ENCODE measurements at regions not wholly inside any gene's neighbourhood (a gene's known extent, or its start where the extent isn't known, plus 50 kb on each side); places are given as distances from the start of the nearest gene placed in this dataset.

DNA sequence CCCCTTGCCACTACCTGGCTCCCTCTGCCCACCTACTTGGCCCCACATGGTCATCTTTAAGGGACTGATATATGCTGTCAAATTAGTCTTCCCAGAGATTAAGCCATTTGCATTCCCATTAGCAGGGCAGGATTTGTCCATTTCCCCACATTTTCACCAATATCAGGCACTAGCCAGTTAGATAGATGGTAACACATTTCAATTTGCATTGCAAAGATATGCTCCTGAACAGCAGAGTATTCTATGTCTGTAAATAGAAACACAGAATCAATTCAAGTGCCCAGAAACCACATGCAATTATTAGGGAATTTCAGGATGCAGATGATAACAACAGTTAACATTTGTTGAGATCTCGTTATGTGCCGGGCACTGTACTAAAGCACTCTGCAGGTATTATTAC is 92.6 kb upstream of the IL12B start:
- FAIRE-seq = no peak

DNA sequence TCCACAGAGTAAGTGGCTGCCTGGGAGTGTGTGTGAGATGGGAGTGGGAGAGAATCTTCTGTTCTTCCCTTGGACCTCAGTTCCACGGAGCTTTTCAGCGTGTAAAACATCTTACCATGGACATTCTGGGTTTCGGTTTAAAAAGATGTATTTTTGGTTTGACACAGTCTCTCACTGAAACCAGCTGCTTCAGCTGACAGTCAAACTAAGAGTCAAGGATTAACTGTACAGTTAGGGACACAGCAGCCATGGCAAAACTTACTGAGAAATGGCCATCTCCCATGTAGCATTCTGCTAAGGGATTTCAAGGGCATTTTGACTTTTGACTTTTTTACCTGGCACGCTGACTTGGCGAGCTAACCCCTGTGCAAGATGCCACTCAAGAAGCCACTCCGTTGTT is 93.8 kb upstream of the IL12B start:
- no peak for FAIRE-seq

DNA sequence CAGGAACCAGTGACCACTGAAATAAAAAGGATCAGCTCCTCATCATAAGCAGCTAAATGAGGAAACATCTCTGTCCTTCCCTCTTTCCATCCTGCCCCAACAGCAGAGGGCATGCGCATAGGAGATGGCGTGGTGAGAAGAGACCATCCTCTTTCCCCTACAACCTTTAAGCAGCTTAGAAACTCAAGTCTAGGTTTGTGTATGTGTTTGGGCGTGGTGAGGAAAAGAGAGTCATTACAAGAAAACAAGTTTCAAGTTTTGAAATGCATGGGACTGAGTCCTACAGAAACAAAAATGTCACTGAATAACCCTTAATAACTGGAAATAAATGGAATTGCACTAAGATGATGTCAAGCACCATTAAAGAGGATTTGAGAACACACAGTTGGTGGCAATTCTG is 96.4 kb upstream of the IL12B start:
- no peak for FAIRE-seq

DNA sequence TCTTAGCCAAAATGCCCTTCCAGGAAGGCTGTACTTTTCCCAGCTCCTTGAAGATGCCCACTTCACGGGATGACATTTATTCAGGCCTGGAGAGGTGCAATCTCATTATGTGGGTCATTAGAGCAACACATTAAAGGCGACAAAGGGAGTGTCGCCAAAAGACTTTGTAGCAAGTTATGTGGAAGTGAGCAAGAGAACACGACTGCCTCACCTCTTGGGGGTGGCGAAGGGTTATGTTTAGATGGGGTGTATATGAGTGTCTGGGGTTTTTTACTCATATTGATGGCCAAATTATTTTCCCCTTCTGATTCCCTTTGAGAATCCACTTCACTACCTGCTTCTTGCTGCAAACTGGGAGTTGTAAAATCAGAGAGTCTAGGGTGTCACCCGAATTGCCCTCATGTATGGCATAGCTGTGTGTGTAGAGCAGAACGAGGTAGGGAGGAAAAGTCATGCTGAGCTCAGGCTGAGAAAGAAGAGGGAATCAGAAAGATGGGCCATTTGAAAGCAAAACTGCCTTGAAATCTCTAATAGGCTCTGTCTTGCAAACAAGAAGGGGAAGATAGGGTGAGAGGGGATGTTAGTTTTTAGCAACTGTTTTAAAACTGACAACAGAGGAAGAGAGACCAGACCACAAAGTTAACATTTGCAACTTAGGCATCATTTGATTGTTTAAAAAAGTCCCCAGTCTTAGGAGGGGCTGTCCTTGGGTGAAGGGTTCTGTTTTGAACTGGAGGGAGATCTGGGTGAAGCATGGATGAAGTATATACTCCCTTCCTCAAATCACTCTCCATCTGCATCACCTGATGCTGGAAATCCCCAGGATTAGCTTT is 97.1 kb upstream of the IL12B start:
- no peak for FAIRE-seq

DNA sequence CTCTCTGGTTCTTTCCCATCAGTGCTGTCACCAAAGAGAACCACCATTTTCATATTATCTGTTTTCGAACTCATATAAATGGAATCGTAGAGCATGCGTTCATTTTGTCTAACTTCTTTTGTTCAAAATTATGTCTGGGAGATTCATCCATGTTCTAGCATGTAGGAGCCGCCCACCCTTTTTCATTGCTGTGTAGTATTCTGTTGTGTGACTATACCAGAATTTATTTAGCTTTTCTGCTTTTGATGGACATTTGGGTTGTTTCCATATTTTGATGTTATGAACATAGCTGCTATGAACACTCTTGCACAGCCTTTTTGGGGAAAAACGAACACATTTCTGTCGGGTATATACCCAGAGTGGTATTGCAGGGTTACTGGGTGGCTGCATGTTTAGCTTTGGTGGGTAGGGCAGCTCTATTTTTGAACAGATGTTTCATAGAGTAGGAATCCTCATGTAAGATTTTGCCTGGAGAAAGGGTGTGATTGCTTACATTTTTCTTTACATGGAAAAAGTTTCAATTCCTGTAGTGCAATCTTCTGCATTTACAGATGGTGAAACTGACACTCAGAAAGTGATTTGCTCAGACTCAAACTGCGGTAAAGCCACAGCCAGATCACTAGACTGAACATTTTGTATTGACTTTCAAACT is 100.2 kb upstream of the IL12B start:
- no peak for FAIRE-seq

DNA sequence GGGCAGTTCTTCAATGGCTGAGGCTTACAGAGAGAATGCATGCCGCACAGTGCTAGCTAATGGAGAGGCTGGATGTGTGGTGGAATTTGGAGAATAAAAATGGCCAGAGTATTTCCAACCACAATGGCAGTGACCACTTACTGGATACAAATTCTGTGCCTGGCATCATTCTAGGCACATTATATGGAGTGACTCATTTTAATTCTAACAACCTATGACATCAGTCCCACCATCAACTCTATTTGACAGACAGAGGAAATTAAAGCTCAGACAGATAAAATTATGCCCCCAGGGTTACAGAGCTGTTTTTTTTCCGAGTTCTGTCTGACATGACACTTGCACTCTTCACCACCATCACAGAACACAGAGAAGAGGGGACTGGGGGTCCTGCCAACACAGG is 105.6 kb upstream of the IL12B start:
- no peak for FAIRE-seq

DNA sequence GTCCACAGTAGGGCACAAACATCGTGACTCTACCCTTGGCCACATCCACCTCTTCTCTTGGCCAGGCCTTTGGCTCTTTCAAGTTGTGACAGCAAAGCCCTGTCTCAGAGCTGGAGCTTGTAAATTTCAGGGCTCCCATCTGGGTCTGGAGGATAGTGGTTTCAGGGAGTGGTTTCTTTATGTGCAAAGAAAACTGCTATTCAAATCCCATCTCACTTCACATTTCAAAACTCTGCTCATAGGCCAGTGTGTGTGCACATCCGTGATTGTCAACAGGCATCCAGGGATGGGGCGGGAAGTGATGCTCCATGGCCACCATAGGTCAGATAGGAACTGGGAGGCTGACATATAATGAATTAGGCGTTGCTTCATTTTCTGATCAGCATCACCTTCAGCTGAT is 107.8 kb upstream of the IL12B start:
- FAIRE-seq = no peak

DNA sequence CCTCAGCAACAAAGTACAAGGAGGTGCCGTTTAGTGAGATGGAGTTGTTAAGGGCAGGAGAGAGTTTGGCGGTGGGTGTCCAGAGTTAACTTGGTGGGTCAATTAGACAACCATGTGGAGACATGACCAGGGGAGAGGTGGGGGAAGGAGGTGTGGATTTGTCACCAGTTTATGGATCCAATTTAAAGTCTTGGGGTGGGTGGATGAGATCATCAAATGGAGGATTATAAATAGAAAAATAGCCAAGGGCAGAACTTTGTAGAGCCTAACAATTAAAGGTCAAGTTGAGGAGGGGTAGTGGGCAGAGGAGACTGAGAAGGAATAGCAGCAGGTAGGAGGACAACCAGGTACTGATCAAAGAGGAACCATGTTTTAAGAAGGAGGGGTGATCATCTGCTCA is 108.7 kb upstream of the IL12B start:
- no peak for FAIRE-seq

DNA sequence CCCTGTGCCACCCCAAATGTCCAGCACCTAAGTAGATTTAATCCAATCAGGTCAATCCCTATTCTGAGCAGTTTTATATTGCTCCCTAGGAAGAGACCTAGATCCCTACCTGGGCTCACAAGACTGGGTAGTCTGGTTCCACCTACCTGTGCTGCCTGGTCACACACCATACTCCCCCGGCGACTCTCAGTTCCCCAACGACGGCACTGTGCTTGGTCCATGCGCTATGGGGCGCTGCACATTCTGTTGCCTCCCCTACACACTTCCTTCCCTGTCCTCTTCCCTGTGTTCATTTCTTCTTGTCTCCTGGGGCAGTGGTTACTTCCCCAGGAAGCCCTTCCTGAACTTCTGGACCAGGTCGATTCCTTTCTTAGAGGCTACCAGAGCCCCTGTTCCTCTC is 109.9 kb upstream of the IL12B start:
- FAIRE-seq = no peak

DNA sequence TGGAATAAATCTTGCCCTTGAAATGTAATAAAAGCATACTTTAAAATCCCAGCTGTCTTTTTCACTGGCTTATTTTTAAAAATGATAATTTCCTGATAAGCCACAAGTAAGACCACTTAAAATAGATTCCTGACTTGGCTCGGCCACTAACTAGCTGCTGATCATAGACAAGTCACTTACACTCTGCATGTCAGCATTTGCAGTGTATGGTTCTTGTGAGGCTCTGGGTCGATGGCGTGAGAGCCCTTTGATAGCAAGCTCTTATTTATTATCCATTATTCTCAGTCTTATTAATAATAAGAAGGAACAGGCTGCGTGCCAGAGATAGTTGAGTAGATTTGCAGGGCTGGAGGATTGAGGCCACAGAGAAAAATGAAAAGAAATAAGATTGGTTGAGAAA is 110.7 kb upstream of the IL12B start:
- no peak for FAIRE-seq

DNA sequence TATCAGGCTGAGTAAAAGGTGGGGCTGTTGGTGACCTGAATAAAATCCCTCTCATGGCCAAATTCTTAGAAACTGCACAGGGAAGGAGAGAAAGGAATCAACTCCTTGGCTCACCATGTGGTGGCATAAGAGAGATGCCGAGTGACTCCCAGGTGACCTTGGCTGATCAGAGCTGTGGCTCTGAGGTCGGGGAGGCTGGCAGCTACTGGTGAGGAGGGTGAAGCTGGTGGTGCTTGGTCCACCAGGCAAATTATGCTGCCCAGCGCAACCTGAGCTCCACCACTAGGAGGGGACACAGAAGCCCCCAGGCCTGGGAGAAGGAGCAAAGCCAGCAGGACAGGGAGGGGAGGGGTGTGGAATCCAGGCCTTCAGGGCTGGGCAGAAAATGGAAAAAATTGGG is 111.2 kb upstream of the IL12B start:
- no peak for FAIRE-seq

DNA sequence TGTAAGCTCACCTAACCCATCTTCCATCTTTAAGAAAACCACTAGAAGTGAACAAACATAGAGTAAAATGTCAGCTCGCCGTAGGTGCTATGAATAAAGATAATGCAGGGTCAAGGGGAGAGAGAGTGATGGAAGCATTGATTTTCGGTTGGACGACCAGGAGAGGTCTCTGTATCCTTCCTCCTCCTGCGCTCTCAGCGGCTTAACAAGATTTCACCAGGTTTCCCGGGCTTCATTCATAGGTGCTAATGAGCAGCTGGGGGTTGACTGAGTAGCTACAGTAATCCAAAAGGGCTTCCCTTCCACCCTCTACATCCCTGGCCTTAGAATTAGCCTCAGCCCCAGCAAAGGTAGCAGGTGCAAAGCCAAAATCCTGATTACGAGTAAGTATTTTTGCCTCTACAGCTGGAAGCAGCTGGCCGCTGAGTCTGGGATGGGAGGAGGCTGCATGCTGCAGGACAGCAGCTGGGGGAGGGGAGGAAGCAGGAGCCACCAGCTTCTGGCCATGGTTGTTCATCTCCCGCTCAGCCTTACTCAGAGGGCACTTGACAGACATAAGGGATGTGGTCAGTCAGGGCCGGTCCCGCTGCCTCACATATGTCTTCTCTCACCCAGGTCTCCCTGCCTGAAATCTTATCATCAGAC is 112.0 kb upstream of the IL12B start:
- FAIRE-seq = no peak

DNA sequence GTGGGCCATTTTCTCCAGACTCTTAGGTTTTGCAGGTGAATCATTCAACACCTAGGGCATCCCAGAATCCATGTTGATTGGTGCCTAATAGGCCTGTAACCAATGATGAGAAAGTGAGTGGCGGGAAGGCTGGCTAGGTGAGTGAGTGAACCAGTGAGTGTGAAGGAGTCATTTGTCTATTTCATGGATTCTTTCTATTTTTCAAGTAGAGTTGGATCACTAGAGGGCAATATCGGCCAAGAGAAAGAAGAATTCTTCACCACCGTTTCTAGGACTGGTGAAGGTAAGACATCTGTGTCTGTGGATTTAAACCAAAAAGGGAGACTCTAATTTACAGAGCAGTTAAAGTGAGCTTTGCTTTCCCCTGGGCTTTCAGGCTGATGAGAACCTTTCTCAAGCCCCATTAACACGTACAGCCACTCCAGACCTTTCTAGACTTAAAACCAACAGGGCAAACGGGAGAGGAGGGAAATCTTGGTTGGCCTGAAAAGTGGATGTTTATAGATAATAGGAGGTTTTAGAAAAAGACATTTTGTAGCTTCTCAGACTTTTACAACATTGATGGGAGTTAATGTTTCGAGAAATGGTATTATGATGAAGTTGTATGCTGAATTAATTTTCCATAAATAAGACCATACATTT is 114.3 kb upstream of the IL12B start:
- FAIRE-seq = peak; percentile 79

DNA sequence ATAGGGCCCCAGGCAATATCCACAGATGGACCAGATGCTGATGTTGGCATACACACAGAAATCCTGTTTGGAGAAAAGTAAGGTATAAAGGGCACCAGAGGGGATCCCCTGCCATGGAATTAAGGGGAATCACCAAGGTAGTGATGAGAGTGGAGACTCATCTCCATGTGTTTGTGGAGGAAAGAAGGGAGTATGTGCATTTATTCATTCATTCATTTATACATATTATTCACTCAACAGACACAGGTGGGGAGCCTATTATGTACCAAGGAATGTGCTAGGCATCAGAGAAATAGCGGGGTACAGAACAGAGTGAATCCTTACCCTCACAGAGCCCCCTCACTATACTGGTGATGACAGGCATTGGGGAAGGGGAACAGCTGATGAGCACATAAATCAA is 116.8 kb upstream of the IL12B start:
- no peak for FAIRE-seq

DNA sequence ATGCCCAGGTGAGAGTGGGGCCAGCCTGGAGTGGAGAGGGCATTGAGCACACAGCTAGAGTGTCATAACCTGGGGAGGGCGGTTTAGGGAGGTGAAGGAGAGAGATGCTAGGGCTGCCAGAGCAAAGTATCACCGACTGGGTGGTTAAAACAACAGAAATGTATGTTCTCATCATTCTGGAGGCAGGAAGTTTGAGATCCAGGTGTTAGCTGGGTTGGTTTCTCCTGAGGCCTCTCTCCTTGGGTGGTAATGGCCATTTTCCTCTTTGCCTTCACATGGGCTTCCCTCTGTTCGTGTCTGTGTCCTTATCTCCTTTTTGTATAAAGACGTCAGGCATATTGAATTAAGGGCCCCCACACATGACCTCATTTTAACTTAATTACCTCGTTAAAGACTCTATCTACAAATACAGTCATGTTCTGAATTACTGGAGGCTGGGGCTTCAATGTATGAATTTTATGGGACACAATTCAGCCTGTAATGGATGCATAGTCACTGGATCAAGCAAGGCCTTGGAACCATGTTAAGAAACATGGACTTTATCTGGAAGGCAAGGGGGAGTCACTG is 118.6 kb upstream of the IL12B start:
- no peak for FAIRE-seq

DNA sequence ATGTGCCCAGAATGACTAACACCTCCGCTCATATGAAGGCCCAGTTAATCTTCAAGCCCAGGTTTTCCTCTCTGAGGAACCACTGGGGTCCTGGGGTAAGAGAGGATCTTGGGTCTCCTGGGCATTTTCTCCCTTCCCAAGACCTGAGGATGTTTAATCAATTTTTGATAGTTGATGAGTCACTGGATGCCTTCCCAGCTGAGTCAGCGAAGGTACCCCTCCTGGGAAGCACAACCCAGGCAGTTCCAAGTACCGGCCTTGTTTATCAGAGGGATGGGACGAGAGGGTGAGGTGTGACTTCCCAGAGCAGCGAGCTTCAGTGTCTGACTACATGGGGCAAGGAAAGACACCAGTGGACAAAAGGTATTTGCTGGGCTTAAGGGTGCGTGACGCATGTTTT is 119.6 kb upstream of the IL12B start:
- no peak for FAIRE-seq

DNA sequence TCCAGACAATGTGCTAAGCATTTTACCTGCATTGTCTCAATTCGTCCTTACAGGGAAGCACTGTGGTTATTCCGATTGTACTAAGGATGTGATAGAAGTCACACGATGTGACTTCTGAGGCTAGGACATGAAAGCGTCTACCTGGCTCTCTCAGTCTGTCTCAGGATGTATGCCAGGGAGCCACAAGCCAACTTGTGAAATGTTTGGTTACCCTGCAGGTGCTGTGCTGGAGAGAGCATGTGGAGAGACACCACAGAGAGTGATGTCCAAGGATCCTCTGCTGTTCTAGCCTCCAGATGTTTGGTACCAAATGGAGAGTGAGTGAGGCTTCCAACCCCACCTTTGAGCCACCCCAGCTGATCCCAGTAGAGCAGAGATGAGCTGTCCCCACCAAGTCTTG is 120.1 kb upstream of the IL12B start:
- FAIRE-seq = no peak

DNA sequence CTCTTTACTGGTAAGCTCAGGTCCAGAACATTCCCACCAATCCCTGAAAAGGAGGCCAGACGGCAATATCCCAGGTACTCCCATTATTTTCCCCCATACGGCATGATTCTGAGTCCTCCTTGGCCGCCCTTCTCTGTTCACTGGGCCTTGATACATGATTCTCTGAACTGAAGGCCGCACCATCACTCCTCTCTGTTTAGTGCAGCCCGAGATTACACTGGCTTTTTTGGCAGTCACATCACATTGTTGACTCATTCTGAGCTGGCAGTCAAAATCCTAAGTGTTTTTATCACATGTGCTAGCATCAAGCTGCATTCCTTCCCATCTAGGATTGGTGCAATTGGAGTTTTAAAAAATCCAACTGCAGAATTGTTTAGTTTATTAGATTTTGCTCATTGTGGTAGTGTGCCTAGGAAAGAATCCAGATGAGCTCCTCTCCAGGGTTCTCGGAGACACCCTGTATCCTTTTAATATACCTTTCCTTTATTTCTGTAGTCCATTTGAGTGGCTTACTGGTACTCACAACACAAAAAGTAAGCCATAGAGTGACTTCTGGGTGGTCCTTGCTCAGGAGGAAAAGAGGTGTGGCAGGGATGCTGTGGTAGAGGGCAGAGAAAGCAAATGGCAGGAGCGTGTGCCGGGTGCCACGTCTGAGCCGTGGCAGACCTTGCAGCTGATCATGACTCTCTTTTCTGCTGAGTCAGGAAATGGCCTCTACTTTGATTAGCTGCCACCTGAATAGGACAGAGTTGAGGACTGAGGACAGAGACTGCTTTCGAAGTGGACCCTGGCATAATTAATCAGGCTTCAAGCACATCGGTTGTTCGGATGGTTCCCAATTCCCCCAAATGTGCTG is 121.1 kb upstream of the IL12B start:
- FAIRE-seq = no peak

DNA sequence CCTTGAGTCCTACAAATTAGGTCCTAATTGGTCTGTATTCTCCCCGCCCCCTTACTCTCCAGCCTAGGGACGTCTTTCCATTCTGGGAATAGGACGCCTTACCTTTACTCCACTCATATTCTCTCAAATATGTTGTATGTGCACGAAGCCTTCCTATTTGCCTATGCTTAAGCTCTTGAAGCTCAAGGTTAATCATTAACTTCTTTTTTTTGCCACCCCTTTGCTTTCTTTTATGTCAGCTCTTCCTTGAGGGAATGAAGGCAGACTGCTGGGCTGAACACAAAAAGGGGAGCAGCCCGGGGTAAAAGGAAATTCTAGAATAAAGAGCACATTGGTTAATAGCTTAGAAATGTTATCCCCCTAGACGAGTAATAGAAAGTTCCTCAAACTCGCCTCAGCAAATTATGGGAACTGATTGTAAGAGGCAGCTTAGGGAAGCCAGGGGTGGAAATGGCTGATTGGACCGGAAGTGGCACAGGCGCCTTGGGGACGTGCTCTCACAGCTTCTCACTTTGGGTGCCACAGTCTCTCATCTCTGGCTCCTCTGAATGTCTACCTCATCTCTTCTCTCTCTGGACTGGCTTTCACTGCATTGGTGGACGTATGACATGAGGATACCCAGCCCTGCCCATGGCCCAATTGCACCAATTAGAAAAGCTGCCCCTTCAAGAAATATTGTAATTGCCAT is 122.3 kb upstream of the IL12B start:
- FAIRE-seq = no peak

DNA sequence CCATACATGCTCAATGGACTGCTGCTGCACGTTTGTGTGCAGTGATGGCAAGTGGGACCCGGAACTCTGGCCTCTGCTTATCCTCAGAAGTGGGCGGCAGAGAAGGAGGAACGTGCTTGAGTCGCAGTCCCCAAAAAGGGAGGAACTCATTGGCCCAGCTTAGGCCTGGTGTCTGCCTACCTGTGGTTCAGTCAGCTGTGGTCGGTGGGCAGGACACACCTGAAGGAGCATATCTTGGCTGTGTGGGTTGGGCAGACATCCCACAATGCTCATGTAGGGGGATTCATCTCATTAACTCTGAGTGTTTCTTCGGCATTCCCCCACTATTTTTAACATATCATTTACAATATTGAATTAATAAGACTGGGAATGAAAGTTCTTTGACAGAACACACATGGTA is 122.9 kb upstream of the IL12B start:
- no peak for FAIRE-seq

DNA sequence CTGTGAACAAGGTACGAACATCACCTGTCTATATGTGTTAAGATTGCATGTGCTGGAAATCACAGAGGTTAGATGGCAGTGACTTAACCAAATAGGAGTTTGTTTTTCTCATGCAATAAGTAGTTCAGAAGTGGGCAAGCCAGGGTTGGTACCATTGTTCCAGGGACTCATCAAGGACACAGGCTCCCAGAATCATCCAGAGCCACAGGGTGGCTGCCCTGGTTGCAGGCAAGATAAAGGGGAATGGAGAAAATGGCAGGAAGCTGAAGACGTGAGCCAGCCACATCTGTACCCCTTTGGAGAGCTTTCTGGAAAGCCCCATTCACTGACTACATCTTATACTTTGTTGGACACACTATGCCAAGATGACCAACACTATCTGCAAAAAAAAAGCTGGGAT is 126.0 kb upstream of the IL12B start:
- no peak for FAIRE-seq
